ENCODE measurements at regions not wholly inside any gene's neighbourhood (a gene's known extent, or its start where the extent isn't known, plus 50 kb on each side); places are given as distances from the start of the nearest gene placed in this dataset.

- TF ChIP-seq E2F8 (IDR thresholded peaks at IDR 0.05; ENCODE audit: low read depth, partially characterized antibody) (no peak), SMAD1 (IDR thresholded peaks at IDR 0.05; ENCODE audit: low read depth, partially characterized antibody) (no peak), MLLT1 (IDR thresholded peaks at IDR 0.05) (no peak)
Measured at GRCh38 chr3:150033721-150034120, 63.0 kb upstream of the PFN2 start (continued).

- ATAC-seq (no peak), DNase-seq (ENCODE audit: low read depth, low spot score) (no peak), FAIRE-seq (no peak)
- Histone ChIP-seq H3K79me2 (ENCODE audit: control insufficient read depth, insufficient read depth, low read length) (no peaks in the 10 kb centered on the region), H3K4me1 (ENCODE audit: control insufficient read depth, insufficient read depth, low read length) (no peaks in the 10 kb centered on the region), H3K27ac (ENCODE audit: control insufficient read depth, insufficient read depth) (no peak overlapping the region), H3K9ac (ENCODE audit: control insufficient read depth, insufficient read depth, low read length) (no peak overlapping the region), H3K4me3 (no peak overlapping the region), H3K27me3 (replicated peaks in 1 of 2; ENCODE audit: control insufficient read depth in 2 of 2, insufficient read depth in 2 of 2, low read length in 1 of 2) (no peaks in the 10 kb centered on the region), H3K36me3 (ENCODE audit: control insufficient read depth in 2 of 2, insufficient read depth in 2 of 2, low read length in 1 of 2) (no peaks in the 10 kb centered on the region), H3K4me2 (ENCODE audit: control insufficient read depth, insufficient read depth) (no peak overlapping the region), H3K9me3 (replicated peaks; ENCODE audit: control insufficient read depth, insufficient read depth, low read length) (peaks cover 1% of the 10 kb centered on the region; the same call in 1 of the 3 replicates), H4K20me1 (ENCODE audit: control insufficient read depth, insufficient read depth) (no peaks in the 10 kb centered on the region), H2AFZ (ENCODE audit: control insufficient read depth, low read depth, low read length) (no peak overlapping the region)
- RAD21 ChIA-PET (ENCODE audit: unreplicated experiment), result no interaction called here
- SMC1A ChIA-PET (ENCODE audit: uncharacterized antibody, unreplicated experiment), result no interaction called here
- intact Hi-C loops (cut with micrococcal nuclease; ENCODE audit: unreplicated experiment), result no loop called here
- 100% methylated on average over 2 of the region's 2 CpGs for WGBS (ENCODE audit: insufficient coverage, insufficient replicate concordance, low lambda C conversion rate, missing lambda C conversion rate)
- POLR2A ChIA-PET, result no interaction called here
- no TSS peak for BruUV-seq (replicated peaks)
- TF ChIP-seq SPI1 (IDR thresholded peaks at IDR 0.05; ENCODE audit: borderline replicate concordance, insufficient read depth, low read depth, low read length) (no peak), SUPT20H (IDR thresholded peaks at IDR 0.05; ENCODE audit: borderline replicate concordance, control insufficient read depth, low read depth, low read length) (no peak), ZBTB40 (IDR thresholded peaks at IDR 0.05; ENCODE audit: borderline replicate concordance) (no peak), YY1 (IDR thresholded peaks at IDR 0.05; ENCODE audit: low read depth, low read length) (no peak), SMAD1 (IDR thresholded peaks at IDR 0.05; ENCODE audit: low read depth, partially characterized antibody) (no peak), CHD1 (IDR thresholded peaks at IDR 0.05; ENCODE audit: low read depth, low read length) (no peak), POLR2AphosphoS2 (IDR thresholded peaks at IDR 0.05; ENCODE audit: low read depth, low read length) (no peak)
- CTCF ChIA-PET, result interaction anchor here (1.4 kb wide), 1 partner anchor 12 kb away, joined by 3 read pairs; no protein-coding TSS in a partner anchor
- in situ Hi-C loops (cut with MboI), result no loop called here
Measured at GRCh38 chr3:150030841-150031240, 60.1 kb upstream of the PFN2 start.
